SK-N-MC (cell line): ENCODE measurements at regions not wholly inside any gene's neighbourhood (a gene's known extent, or its start where the extent isn't known, plus 50 kb on each side); places are given as distances from the start of the nearest gene placed in this dataset.

Experiments used
- DNase-seq: peaks from one replicate; pipeline ENCODE4 v3.0.0-alpha.2; 2011; ENCODE audit warnings: low read depth, low spot score
- H3K27ac ChIP-seq: fragments of 200-600 bp; sonication (generic); 2 replicates; pipeline ENCODE4 v1.5.1; 2016; ENCODE audit warnings: mixed run types
- H3K36me3 ChIP-seq: fragments of 200-600 bp; sonication (generic); 2 replicates; pipeline ENCODE4 v1.6.1; 2017; ENCODE audit warnings: antibody characterized with exemption, low read length, mixed read lengths; ENCODE audit not compliant: insufficient read depth
- H3K4me3 ChIP-seq: fragments of 200-600 bp; sonication (generic); 2 replicates; pipeline ENCODE4 v1.5.1; 2016
- H3K9ac ChIP-seq: fragments of 200-600 bp; sonication (generic); 2 replicates; pipeline ENCODE4 v1.8.0; 2017; ENCODE audit warnings: mixed run types, mixed read lengths; ENCODE audit not compliant: insufficient read length
- H3K9me3 ChIP-seq: fragments of 200-600 bp; sonication (generic); 2 replicates; pipeline ENCODE4 v1.6.1; 2017; ENCODE audit warnings: low read depth, mild to moderate bottlenecking, antibody characterized with exemption, low read length, moderate library complexity, mixed read lengths
- EZH2 ChIP-seq: fragments of 200-600 bp; sonication (generic); IDR thresholded peaks from one replicate; pipeline ENCODE4 v1.6.1; 2017; ENCODE audit warnings: antibody characterized with exemption
- FOXP2 ChIP-seq: optimal IDR thresholded peaks from 2 replicates; pipeline ENCODE3; 2011; ENCODE audit warnings: mild to moderate bottlenecking, moderate library complexity; ENCODE audit not compliant: insufficient read depth; ENCODE audit errors: extremely low read length, control extremely low read depth
- POLR2AphosphoS5 ChIP-seq: IDR thresholded peaks from 2 replicates; pipeline ENCODE4 v1.6.1; 2012; ENCODE audit warnings: mild to moderate bottlenecking, low read depth, low read length, borderline replicate concordance

- TF ChIP-seq POLR2AphosphoS5 (no peak; the same call in 1 of the 2 replicates), FOXP2 (no peak), EZH2 (no peak)
- Histone ChIP-seq H3K27ac (0 out of 2 replicates have a peak overlapping the region, but pooled peaks have one; percentile 2), H3K36me3 (no peaks in the 10 kb centered on the region), H3K9ac (no peak overlapping the region), H3K4me3 (no peak overlapping the region), H3K9me3 (no peaks in the 10 kb centered on the region)
- DNase-seq, result no peak
Observed at GRCh38 chr2:31725444-31725843, 144.7 kb upstream of the SRD5A2 start.

- H3K27ac ChIP-seq, result no peak overlapping the region
- no peaks in the 10 kb centered on the region for H3K9me3 ChIP-seq
- no peaks in the 10 kb centered on the region for H3K36me3 ChIP-seq
- TF ChIP-seq POLR2AphosphoS5 (no peak), FOXP2 (no peak)
- no peak overlapping the region for H3K9ac ChIP-seq
- H3K4me3 ChIP-seq, result no peak overlapping the region
- no peak for DNase-seq
Observed at GRCh38 chr2:31711737-31712136, 131.0 kb upstream of the SRD5A2 start.

- Histone ChIP-seq H3K4me3 (no peak overlapping the region), H3K27ac (no peak overlapping the region), H3K36me3 (no peaks in the 10 kb centered on the region), H3K9ac (no peak overlapping the region), H3K9me3 (no peaks in the 10 kb centered on the region)
- no peak for TF ChIP-seq EZH2
- no peak for TF ChIP-seq FOXP2
- TF ChIP-seq POLR2AphosphoS5, result no peak
- DNase-seq, result no peak
Observed at GRCh38 chr2:31710121-31710520, 129.4 kb upstream of the SRD5A2 start.

- Histone ChIP-seq H3K9ac (no peak overlapping the region), H3K4me3 (no peak overlapping the region), H3K36me3 (no peaks in the 10 kb centered on the region), H3K27ac (no peak overlapping the region), H3K9me3 (no peaks in the 10 kb centered on the region)
- no peak for DNase-seq
- TF ChIP-seq POLR2AphosphoS5, result no peak
- TF ChIP-seq EZH2, result no peak
- no peak for TF ChIP-seq FOXP2
Observed at GRCh38 chr2:31707992-31708391, 127.3 kb upstream of the SRD5A2 start.

GRCh38 chr2:31704561-31705212, 123.9 kb upstream of the SRD5A2 start:
- Histone ChIP-seq H3K36me3 (no peaks in the 10 kb centered on the region), H3K9ac (no peak overlapping the region), H3K9me3 (no peaks in the 10 kb centered on the region; the same call in 1 of the 2 replicates), H3K4me3 (no peak overlapping the region), H3K27ac (no peak overlapping the region)
- DNase-seq, result no peak
- TF ChIP-seq EZH2 (no peak), FOXP2 (no peak), POLR2AphosphoS5 (no peak)

GRCh38 chr2:31703253-31703652, 122.5 kb upstream of the SRD5A2 start:
- Histone ChIP-seq H3K36me3 (no peaks in the 10 kb centered on the region), H3K9me3 (no peaks in the 10 kb centered on the region; the same call in 1 of the 2 replicates), H3K27ac (no peak overlapping the region), H3K9ac (no peak overlapping the region), H3K4me3 (no peak overlapping the region)
- DNase-seq, result no peak
- TF ChIP-seq FOXP2, result no peak
- no peak for TF ChIP-seq EZH2
- TF ChIP-seq POLR2AphosphoS5, result no peak

GRCh38 chr2:31698722-31699121, 118.0 kb upstream of the SRD5A2 start:
- Histone ChIP-seq H3K9ac (no peak overlapping the region), H3K4me3 (no peak overlapping the region), H3K9me3 (peaks cover 4% of the 10 kb centered on the region; the same call in 1 of the 2 replicates), H3K36me3 (no peaks in the 10 kb centered on the region), H3K27ac (no peak overlapping the region)
- TF ChIP-seq POLR2AphosphoS5 (no peak), EZH2 (no peak), FOXP2 (no peak)
- DNase-seq, result no peak

- Histone ChIP-seq H3K9me3 (peaks cover 10% of the 10 kb centered on the region; the same call in 1 of the 2 replicates), H3K27ac (no peak overlapping the region), H3K4me3 (no peak overlapping the region), H3K36me3 (no peaks in the 10 kb centered on the region), H3K9ac (no peak overlapping the region)
- no peak for DNase-seq
- TF ChIP-seq FOXP2 (no peak), POLR2AphosphoS5 (no peak), EZH2 (no peak)
Observed at GRCh38 chr2:31696068-31696467, 115.3 kb upstream of the SRD5A2 start.

- TF ChIP-seq EZH2, result no peak
- TF ChIP-seq POLR2AphosphoS5, result no peak
- no peak for TF ChIP-seq FOXP2
- peaks cover 10% of the 10 kb centered on the region; the same call in 1 of the 2 replicates for H3K9me3 ChIP-seq
- no peak overlapping the region for H3K4me3 ChIP-seq
- no peaks in the 10 kb centered on the region for H3K36me3 ChIP-seq
- no peak for DNase-seq
- H3K27ac ChIP-seq, result no peak overlapping the region
- no peak overlapping the region for H3K9ac ChIP-seq
Observed at GRCh38 chr2:31694444-31694843, 113.7 kb upstream of the SRD5A2 start.
